HepG2 (cell line): ENCODE measurements at regions not wholly inside any gene's neighbourhood (a gene's known extent, or its start where the extent isn't known, plus 50 kb on each side); places are given as distances from the start of the nearest gene placed in this dataset.

ENCODE experiments used
- ATAC-seq: fragments of 200-7000 bp; cut with Tn5 transposase; 3 replicates; pipeline ENCODE4 v1.9.1; 2020; ENCODE audit warnings: mild to moderate bottlenecking, moderate library complexity
- BruUV-seq: library from RNA; stranded (reverse); fragments of 400-500 nt; replicated peaks from 2 replicates; lab custom pipeline; 2021; lab: Mats Ljungman, UMichigan
- CTCF ChIA-PET: fragments of 300-600 bp; formaldehyde crosslinking; extraction: SDS; loops from one replicate; lab custom pipeline; 2021; ENCODE audit warnings: low total read pairs, inconsistent platforms, low intra/inter-chr PET ratio; lab: Yijun Ruan, JAX
- POLR2A ChIA-PET: fragments of 350-600 bp; sonication (Branson Sonifier 250); formaldehyde crosslinking; loops from one replicate; lab custom pipeline; 2020; ENCODE audit warnings: antibody characterized with exemption, inconsistent platforms; lab: Yijun Ruan, JAX
- DNase-seq: peaks from one replicate; pipeline ENCODE4 v3.0.0-alpha.2; 2015; ENCODE audit warnings: low spot score
- FAIRE-seq: peaks from 3 replicates; lab custom pipeline; 2011; peaks lifted over from hg19 to GRCh38; lab: Jason Lieb, UNC
- H2AFZ ChIP-seq: one replicate; pipeline ENCODE4 v1.6.1; 2011; ENCODE audit warnings: low read length, inconsistent platforms
- H3K27ac ChIP-seq: fragments of 300-600 bp; 3 replicates; pipeline ENCODE4 v1.8.0; 2011; ENCODE audit warnings: mixed run types, mild to moderate bottlenecking, mixed read lengths, low read length, inconsistent platforms; ENCODE audit not compliant: insufficient read depth; ENCODE audit errors: extremely low read length
- H3K27me3 ChIP-seq, 2 experiments: fragments of 200-600 bp in 1 of 2; 2 replicates in 1 of 2; 3 replicates in 1 of 2; pipeline versions ENCODE4 v1.6.0 to v1.8.0; 2011; ENCODE audit warnings: low read length in 2 of 2, mild to moderate bottlenecking in 2 of 2, moderate library complexity in 2 of 2, inconsistent platforms in 1 of 2; ENCODE audit not compliant: insufficient read depth in 2 of 2, control insufficient read depth in 1 of 2
- H3K36me3 ChIP-seq, 2 experiments: fragments of 200-600 bp in 1 of 2; replicated peaks in 1 of 2; 2 replicates in 1 of 2; 3 replicates in 1 of 2; pipeline versions ENCODE4 v1.5.1 to v1.8.0; 2011; ENCODE audit warnings: low read length in 2 of 2, inconsistent platforms in 1 of 2; ENCODE audit not compliant: insufficient read depth in 2 of 2, control insufficient read depth in 1 of 2
- H3K4me1 ChIP-seq: 2 replicates; pipeline ENCODE4 v1.5.1; 2012; ENCODE audit warnings: low read length, inconsistent platforms; ENCODE audit not compliant: insufficient read depth
- H3K4me2 ChIP-seq: 2 replicates; pipeline ENCODE4 v1.6.0; 2011; ENCODE audit warnings: low read depth, low read length, inconsistent platforms
- H3K4me3 ChIP-seq, 3 experiments: fragments of 200-600 bp in 1 of 3; sonication (generic), shearing (Covaris generic) in 1 of 3; replicated peaks in 1 of 3; 2 replicates each; pipeline ENCODE4 v1.5.1; 2011 to 2016; ENCODE audit warnings: low read length in 3 of 3, inconsistent platforms in 2 of 3, low read depth in 2 of 3, mild to moderate bottlenecking in 2 of 3, control low read depth in 1 of 3, mixed read lengths in 1 of 3; ENCODE audit not compliant: insufficient read depth in 1 of 3
- H3K79me2 ChIP-seq: one replicate; pipeline ENCODE4 v1.6.1; 2011; ENCODE audit warnings: low read length, inconsistent platforms; ENCODE audit not compliant: insufficient read depth
- H3K9ac ChIP-seq: 2 replicates; pipeline ENCODE4 v1.6.0; 2011; ENCODE audit warnings: mild to moderate bottlenecking, low read depth, low read length, inconsistent platforms; ENCODE audit not compliant: insufficient read depth
- H3K9me3 ChIP-seq: 2 replicates; pipeline ENCODE4 v1.5.1; 2012; ENCODE audit warnings: mild to moderate bottlenecking, low read length
- H4K20me1 ChIP-seq: 2 replicates; pipeline ENCODE4 v1.6.0; 2011; ENCODE audit warnings: inconsistent platforms, mild to moderate bottlenecking, low read length, moderate library complexity; ENCODE audit not compliant: insufficient read depth
- ATF4 ChIP-seq, 2 experiments: fragments of 450-650 bp in 1 of 2; sonication (generic) in 1 of 2; formaldehyde crosslinking; IDR thresholded peaks; 2 replicates each; pipeline versions ENCODE4 v1.5.0 to v1.8.0; 2020 to 2022; ENCODE audit warnings: mild to moderate bottlenecking in 1 of 2, missing genetic modification reagents in 1 of 2
- HMGXB4 ChIP-seq, 2 experiments: sonication (generic) in 1 of 2; formaldehyde crosslinking in 1 of 2; IDR thresholded peaks; 2 replicates each; pipeline versions ENCODE4 v1.4.0 to v1.6.1; 2018 to 2020; ENCODE audit warnings: missing genetic modification reagents in 2 of 2, borderline replicate concordance in 1 of 2, low read depth in 1 of 2, mild to moderate bottlenecking in 1 of 2, missing biosample characterization in 1 of 2
- MLXIP ChIP-seq: sonication (generic); formaldehyde crosslinking; IDR thresholded peaks from 2 replicates; pipeline ENCODE4 v1.9.0; 2021; ENCODE audit warnings: missing genetic modification reagents, borderline replicate concordance
- NFE2 ChIP-seq: sonication (generic); formaldehyde crosslinking; IDR thresholded peaks from 2 replicates; pipeline ENCODE4 v1.4.0; 2020; ENCODE audit warnings: missing genetic modification reagents
- RFX5 ChIP-seq: IDR thresholded peaks from 2 replicates; pipeline ENCODE4 v1.6.1; 2011; ENCODE audit warnings: low read depth, low read length, improper control_type of control experiment
- SAFB2 ChIP-seq: sonication (generic); formaldehyde crosslinking; IDR thresholded peaks from 2 replicates; pipeline ENCODE4 v1.5.1; 2020; ENCODE audit warnings: missing genetic modification reagents, low read depth, mild to moderate bottlenecking, borderline replicate concordance
- TBL1XR1 ChIP-seq: fragments of 150-350 bp; IDR thresholded peaks from 2 replicates; pipeline ENCODE4 v1.6.1; 2014; ENCODE audit warnings: borderline replicate concordance, low read length; ENCODE audit not compliant: partially characterized antibody
- TERF1 ChIP-seq: sonication (generic); formaldehyde crosslinking; IDR thresholded peaks from 2 replicates; pipeline ENCODE4 v1.8.0; 2022; ENCODE audit warnings: mild to moderate bottlenecking, missing genetic modification reagents, moderate library complexity
- ZBTB37 ChIP-seq: sonication (generic); formaldehyde crosslinking; IDR thresholded peaks from 2 replicates; pipeline ENCODE4 v1.4.0; 2020; ENCODE audit warnings: mild to moderate bottlenecking, missing genetic modification reagents
- ZFP36L1 ChIP-seq: sonication (generic); formaldehyde crosslinking; IDR thresholded peaks from 2 replicates; pipeline ENCODE4 v1.8.0; 2022; ENCODE audit warnings: mild to moderate bottlenecking, missing genetic modification reagents, moderate library complexity
- ZNF274 ChIP-seq: sonication (generic); formaldehyde crosslinking; IDR thresholded peaks from 2 replicates; pipeline ENCODE4 v1.5.1; 2020; ENCODE audit warnings: mild to moderate bottlenecking, missing genetic modification reagents
- WGBS: methylation state at CpG from one replicate; pipeline ENCODE4 v1.1.6; 2017; ENCODE audit warnings: low lambda C conversion rate; 5-methylcytosine and 5-hydroxymethylcytosine counted together
- in situ Hi-C: cut with HindIII; loops from 2 replicates; pipeline ENCODE4 v1.10.0; 2017; ENCODE audit warnings: low pct_unique_long_range_greater_than_20kb; ENCODE audit not compliant: extremely low pct_ligation_motif_present
- intact Hi-C: fragments of 100-400 bp; cut with micrococcal nuclease; formaldehyde crosslinking; loops from one replicate; pipeline ENCODE4 v1.10.0; 2022; ENCODE audit not compliant: unreplicated experiment

GRCh38 chr17:71371809-71372208 is 749.0 kb upstream of the SOX9 start:
- CTCF ChIA-PET: no interaction called here
- Histone ChIP-seq H3K9me3 (peaks cover 24% of the 10 kb centered on the region; the same call in 1 of the 2 replicates), H3K4me3 (no peak overlapping the region), H3K4me1 (no peaks in the 10 kb centered on the region), H3K9ac (no peak overlapping the region), H2AFZ (no peak overlapping the region), H3K27me3 (no peaks in the 10 kb centered on the region), H4K20me1 (no peaks in the 10 kb centered on the region), H3K4me2 (no peak overlapping the region), H3K36me3 (no peaks in the 10 kb centered on the region), H3K79me2 (no peaks in the 10 kb centered on the region), H3K27ac (no peak overlapping the region)
- no peak for DNase-seq
- in situ Hi-C loops: no loop called here
- no TSS peak for BruUV-seq
- no peak for ATAC-seq
- 19% methylated on average over 7 of the region's 7 CpGs for WGBS
- intact Hi-C loops: no loop called here
- FAIRE-seq: no peak
- POLR2A ChIA-PET: no interaction called here
- TF ChIP-seq ZBTB37 (CRISPR knock-in tag) (no peak), MLXIP (CRISPR knock-in tag) (no peak), TBL1XR1 (no peak), HMGXB4 (CRISPR knock-in tag; IDR thresholded peaks at IDR 0.05; ENCODE audit: borderline replicate concordance in 1 of 2, low read depth in 1 of 2) (no peak), ATF4 (CRISPR knock-in tag; IDR thresholded peaks at IDR 0.05) (no peak), ZFP36L1 (CRISPR knock-in tag) (no peak), NFE2 (CRISPR knock-in tag) (no peak), TERF1 (CRISPR knock-in tag) (no peak), RFX5 (no peak), SAFB2 (no peak), ZNF274 (CRISPR knock-in tag) (no peak)
